Panc1 (cell line): ENCODE measurements at regions not wholly inside any gene's neighbourhood (a gene's known extent, or its start where the extent isn't known, plus 50 kb on each side); places are given as distances from the start of the nearest gene placed in this dataset.

ENCODE experiments used
- ATAC-seq: fragments of 200-7000 bp; cut with Tn5 transposase; 2 replicates; pipeline ENCODE4 v1.9.1; 2020; ENCODE audit warnings: mild to moderate bottlenecking, moderate library complexity
- BruUV-seq: library from RNA; stranded (reverse); fragments of 400-500 nt; replicated peaks from 2 replicates; lab custom pipeline; 2021; lab: Mats Ljungman, UMichigan
- CTCF ChIA-PET: fragments of 300-600 bp; sonication (Branson Sonifier 250); formaldehyde crosslinking; loops from one replicate; lab custom pipeline; 2022; ENCODE audit warnings: antibody characterized with exemption; lab: Charles Lee
- POLR2A ChIA-PET: fragments of 300-600 bp; sonication (Branson Sonifier 250); formaldehyde crosslinking; loops from one replicate; lab custom pipeline; 2022; ENCODE audit warnings: antibody characterized with exemption; lab: Charles Lee
- DNase-seq: peaks from one replicate; pipeline ENCODE4 v3.0.0-alpha.2; 2010; ENCODE audit warnings: low read depth, low spot score
- H3K27ac ChIP-seq: 2 replicates; pipeline ENCODE4 v1.5.1; 2011; ENCODE audit warnings: mild to moderate bottlenecking, low read length, inconsistent platforms
- H3K27me3 ChIP-seq: fragments of 200-500 bp; sonication (Bioruptor generic); 2 replicates; pipeline ENCODE4 v1.6.0; 2014; ENCODE audit warnings: low read length, inconsistent platforms; ENCODE audit not compliant: control insufficient read depth, insufficient read depth
- H3K36me3 ChIP-seq: fragments of 200-500 bp; sonication (Bioruptor generic); 2 replicates; pipeline ENCODE4 v1.5.1; 2014; ENCODE audit warnings: inconsistent platforms, mild to moderate bottlenecking, low read length, moderate library complexity; ENCODE audit not compliant: control insufficient read depth, insufficient read depth
- H3K4me1 ChIP-seq: 2 replicates; pipeline ENCODE4 v1.5.1; 2011; ENCODE audit warnings: inconsistent platforms, mild to moderate bottlenecking, low read length, moderate library complexity; ENCODE audit not compliant: control insufficient read depth, insufficient read depth
- H3K4me3 ChIP-seq, 2 experiments: 2 replicates each; pipeline ENCODE4 v1.5.1; 2011 to 2012; ENCODE audit warnings: low read depth in 2 of 2, low read length in 2 of 2, mild to moderate bottlenecking in 2 of 2, inconsistent platforms in 1 of 2, moderate library complexity in 1 of 2
- H3K9me3 ChIP-seq: fragments of 200-500 bp; sonication (Bioruptor generic); 2 replicates; pipeline ENCODE4 v1.5.1; 2014; ENCODE audit warnings: low read depth, mild to moderate bottlenecking, inconsistent platforms, low read length, moderate library complexity; ENCODE audit not compliant: control insufficient read depth, insufficient read depth
- CTCF ChIP-seq: fragments of 450-650 bp; IDR thresholded peaks from 2 replicates; pipeline ENCODE4 v1.5.1; 2017; ENCODE audit warnings: mild to moderate bottlenecking
- POLR2AphosphoS5 ChIP-seq: IDR thresholded peaks from 2 replicates; pipeline ENCODE4 v1.6.1; 2012; ENCODE audit warnings: mild to moderate bottlenecking, low read depth, low read length, moderate library complexity
- REST ChIP-seq, 2 experiments: IDR thresholded peaks; 2 replicates each; pipeline ENCODE4 v1.6.1; 2011 to 2012; ENCODE audit warnings: low read depth in 2 of 2, control low read depth in 1 of 2, low read length in 1 of 2, mild to moderate bottlenecking in 1 of 2, moderate library complexity in 1 of 2; ENCODE audit not compliant: insufficient read depth in 1 of 2
- SIN3A ChIP-seq: IDR thresholded peaks from 2 replicates; pipeline ENCODE4 v1.6.1; 2012; ENCODE audit warnings: low read depth, mild to moderate bottlenecking, low read length, moderate library complexity, borderline replicate concordance; ENCODE audit not compliant: insufficient read depth
- TCF7L2 ChIP-seq: IDR thresholded peaks from 2 replicates; pipeline ENCODE4 v1.6.1; 2011; ENCODE audit warnings: mild to moderate bottlenecking, low read depth, low read length, inconsistent platforms
- in situ Hi-C: cut with HindIII; loops from 2 replicates; pipeline ENCODE4 v1.10.0; 2016; ENCODE audit warnings: low sequenced_read_pairs, low pct_unique_long_range_greater_than_20kb
- intact Hi-C: fragments of 100-400 bp; cut with micrococcal nuclease; formaldehyde crosslinking; loops from one replicate; pipeline ENCODE4 v1.10.0; 2022; ENCODE audit not compliant: unreplicated experiment

GRCh38 chr1:221414772-221415539, 326.9 kb downstream of the DUSP10 start:
- Histone ChIP-seq H3K36me3 (no peaks in the 10 kb centered on the region), H3K9me3 (no peaks in the 10 kb centered on the region), H3K4me3 (no peak overlapping the region), H3K4me1 (no peaks in the 10 kb centered on the region), H3K27me3 (no peaks in the 10 kb centered on the region), H3K27ac (no peak overlapping the region)
- TF ChIP-seq SIN3A: no peak
- TF ChIP-seq CTCF: no peak
- TF ChIP-seq REST (IDR thresholded peaks at IDR 0.05; ENCODE audit: insufficient read depth in 1 of 2, low read depth in 2 of 2, low read length in 1 of 2): no peak
- TF ChIP-seq POLR2AphosphoS5: no peak
- no peak for TF ChIP-seq TCF7L2
- DNase-seq (no peak), ATAC-seq (no peak)
- ChIA-PET CTCF (no interaction called here), POLR2A (no interaction called here)
- BruUV-seq: no TSS peak
- intact Hi-C loops (no loop called here), in situ Hi-C loops (no loop called here)

- no TSS peak for BruUV-seq
- Histone ChIP-seq H3K9me3 (no peaks in the 10 kb centered on the region), H3K36me3 (no peaks in the 10 kb centered on the region), H3K27ac (no peak overlapping the region), H3K4me1 (no peaks in the 10 kb centered on the region), H3K4me3 (no peak overlapping the region), H3K27me3 (no peaks in the 10 kb centered on the region)
- no peak for DNase-seq
- intact Hi-C loops: no loop called here
- ATAC-seq: no peak
- CTCF ChIA-PET: no interaction called here
- POLR2A ChIA-PET: no interaction called here
- in situ Hi-C loops: no loop called here
- TF ChIP-seq SIN3A (no peak), CTCF (no peak), REST (IDR thresholded peaks at IDR 0.05; ENCODE audit: insufficient read depth in 1 of 2, low read depth in 2 of 2, low read length in 1 of 2) (no peak), POLR2AphosphoS5 (no peak), TCF7L2 (no peak)
These were observed 326.2 kb downstream of the DUSP10 start for GRCh38 chr1:221415651-221416050.
